WTC11 (cell line): ENCODE measurements at regions not wholly inside any gene's neighbourhood (a gene's known extent, or its start where the extent isn't known, plus 50 kb on each side); places are given as distances from the start of the nearest gene placed in this dataset.

Experiments used
- ATAC-seq: fragments of 200-7000 bp; cut with Tn5 transposase; 2 replicates; pipeline ENCODE4 v1.10.0; 2021; ENCODE audit warnings: mild to moderate bottlenecking, moderate library complexity
- CTCF ChIA-PET: fragments of 300-600 bp; sonication (Branson Sonifier 250); formaldehyde crosslinking; loops from one replicate; lab custom pipeline; 2021; ENCODE audit warnings: antibody characterized with exemption; lab: Charles Lee
- POLR2A ChIA-PET: fragments of 350-600 bp; sonication (Branson Sonifier 250); formaldehyde crosslinking; loops from one replicate; lab custom pipeline; 2021; ENCODE audit warnings: antibody characterized with exemption; lab: Charles Lee
- DNase-seq: peaks from one replicate; pipeline ENCODE4 v3.0.0; 2021; ENCODE audit warnings: low spot score
- H3K27ac Mint-ChIP-seq: 2 replicates; pipeline ENCODE4 v1.8.0; 2021; ENCODE audit warnings: mixed read lengths
- H3K27me3 Mint-ChIP-seq: 2 replicates; pipeline ENCODE4 v1.8.0; 2021; ENCODE audit warnings: low read depth, mild to moderate bottlenecking, moderate library complexity, mixed read lengths
- H3K36me3 Mint-ChIP-seq: 2 replicates; pipeline ENCODE4 v1.8.0; 2021; ENCODE audit warnings: mixed read lengths
- H3K4me1 Mint-ChIP-seq: 2 replicates; pipeline ENCODE4 v1.8.0; 2022; ENCODE audit warnings: mixed read lengths
- H3K4me3 Mint-ChIP-seq: 2 replicates; pipeline ENCODE4 v1.8.0; 2021; ENCODE audit warnings: mild to moderate bottlenecking, moderate library complexity, mixed read lengths
- H3K9me3 Mint-ChIP-seq: 2 replicates; pipeline ENCODE4 v1.8.0; 2021; ENCODE audit warnings: mixed read lengths
- ATF1 ChIP-seq: sonication (generic); formaldehyde crosslinking; IDR thresholded peaks from 2 replicates; pipeline ENCODE4 v1.8.1; 2023; ENCODE audit warnings: mild to moderate bottlenecking, moderate library complexity, missing genetic modification reagents
- CTCF ChIP-seq: fragments of 200-600 bp; IDR thresholded peaks from 2 replicates; pipeline ENCODE4 v1.8.0; 2022; ENCODE audit warnings: antibody characterized with exemption
- ERG ChIP-seq: fragments of 250-450 bp; sonication (Bioruptor Pico); IDR thresholded peaks from 2 replicates; pipeline ENCODE4 v1.8.0; 2021; ENCODE audit warnings: mild to moderate bottlenecking
- FOXJ3 ChIP-seq: sonication (generic); formaldehyde crosslinking; IDR thresholded peaks from 2 replicates; pipeline ENCODE4 v1.9.0; 2021; ENCODE audit warnings: missing genetic modification reagents, mild to moderate bottlenecking, borderline replicate concordance
- HMGXB4 ChIP-seq: sonication (generic); formaldehyde crosslinking; IDR thresholded peaks from 2 replicates; pipeline ENCODE4 v1.8.1; 2023; ENCODE audit warnings: mild to moderate bottlenecking, moderate library complexity, missing genetic modification reagents
- JAZF1 ChIP-seq: fragments of 250-450 bp; sonication (Bioruptor Pico); IDR thresholded peaks from 2 replicates; pipeline ENCODE4 v1.9.0; 2021; ENCODE audit warnings: moderate library complexity, mild to moderate bottlenecking, inconsistent platforms
- MAX ChIP-seq: sonication (generic); formaldehyde crosslinking; IDR thresholded peaks from 2 replicates; pipeline ENCODE4 v1.8.0; 2022; ENCODE audit warnings: mild to moderate bottlenecking, missing genetic modification reagents
- PRRX2 ChIP-seq: fragments of 250-450 bp; sonication (Bioruptor Pico); IDR thresholded peaks from 2 replicates; pipeline ENCODE4 v1.8.0; 2021; ENCODE audit warnings: mild to moderate bottlenecking
- SMAD4 ChIP-seq: sonication (generic); formaldehyde crosslinking; IDR thresholded peaks from 2 replicates; pipeline ENCODE4 v1.8.0; 2022; ENCODE audit warnings: mild to moderate bottlenecking, missing genetic modification reagents
- TCF7 ChIP-seq: sonication (generic); formaldehyde crosslinking; IDR thresholded peaks from 2 replicates; pipeline ENCODE4 v1.8.0; 2022; ENCODE audit warnings: mild to moderate bottlenecking, low read depth, missing genetic modification reagents, moderate library complexity
- TF ChIP-seq, protein P1 (sequence below): fragments of 250-450 bp; sonication (Bioruptor Pico); IDR thresholded peaks from 2 replicates; pipeline ENCODE4 v1.9.0; 2021; ENCODE audit warnings: mild to moderate bottlenecking
- TF ChIP-seq, protein P2 (sequence below): sonication (generic); formaldehyde crosslinking; IDR thresholded peaks from 2 replicates; pipeline ENCODE4 v1.8.0; 2023; ENCODE audit warnings: mild to moderate bottlenecking, missing genetic modification reagents

DNA sequence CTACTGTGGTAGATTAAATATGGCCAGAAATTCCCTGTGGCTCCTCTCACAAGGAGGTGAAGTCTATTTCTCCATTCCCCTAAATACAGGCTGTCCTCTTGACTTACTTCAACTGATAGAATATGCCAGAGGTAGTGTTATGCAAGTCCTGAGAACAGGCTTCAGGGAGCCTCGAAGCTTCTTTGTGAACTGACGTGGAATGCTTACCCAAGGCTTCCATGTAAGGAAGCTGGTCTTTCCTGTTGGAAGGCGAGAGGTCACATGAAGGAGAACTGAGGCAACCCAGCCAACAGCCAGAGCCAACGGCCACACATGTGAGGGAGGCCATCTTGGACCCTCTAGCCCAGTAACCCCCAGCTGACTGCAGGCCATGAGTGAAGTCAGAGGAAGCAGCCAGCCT is 267.9 kb downstream of the MRTFB start (continued):
- TF ChIP-seq ERG (CRISPR knock-in tag) = no peak
- no peak for TF ChIP-seq PRRX2 (CRISPR knock-in tag)

DNA sequence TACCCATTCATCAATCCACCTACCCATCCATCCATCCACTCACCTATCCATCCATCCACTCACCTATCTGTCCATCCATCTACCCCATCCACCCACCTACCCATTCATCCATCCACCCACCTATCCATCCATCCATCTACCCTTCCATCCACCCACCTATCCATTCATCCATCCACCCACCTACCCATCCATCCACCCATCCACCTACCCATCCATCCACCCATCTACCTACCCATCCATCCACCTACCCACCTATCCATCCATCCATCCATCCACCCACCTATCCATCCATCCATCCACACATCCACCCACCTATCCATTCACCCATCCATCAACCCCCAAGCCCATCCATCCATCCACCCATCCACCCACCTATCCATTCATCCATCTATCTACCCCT is 267.1 kb downstream of the MRTFB start:
- DNase-seq (no peak), ATAC-seq (no peak)
- Mint-ChIP-seq H3K4me3 (no peak overlapping the region), H3K36me3 (peaks cover 4% of the 10 kb centered on the region; the same call in 1 of the 2 replicates), H3K4me1 (no peaks in the 10 kb centered on the region), H3K27ac (no peak overlapping the region), H3K9me3 (peaks cover 25% of the 10 kb centered on the region), H3K27me3 (peaks cover 3% of the 10 kb centered on the region; the same call in 1 of the 2 replicates)
- TF ChIP-seq, protein P1, sequence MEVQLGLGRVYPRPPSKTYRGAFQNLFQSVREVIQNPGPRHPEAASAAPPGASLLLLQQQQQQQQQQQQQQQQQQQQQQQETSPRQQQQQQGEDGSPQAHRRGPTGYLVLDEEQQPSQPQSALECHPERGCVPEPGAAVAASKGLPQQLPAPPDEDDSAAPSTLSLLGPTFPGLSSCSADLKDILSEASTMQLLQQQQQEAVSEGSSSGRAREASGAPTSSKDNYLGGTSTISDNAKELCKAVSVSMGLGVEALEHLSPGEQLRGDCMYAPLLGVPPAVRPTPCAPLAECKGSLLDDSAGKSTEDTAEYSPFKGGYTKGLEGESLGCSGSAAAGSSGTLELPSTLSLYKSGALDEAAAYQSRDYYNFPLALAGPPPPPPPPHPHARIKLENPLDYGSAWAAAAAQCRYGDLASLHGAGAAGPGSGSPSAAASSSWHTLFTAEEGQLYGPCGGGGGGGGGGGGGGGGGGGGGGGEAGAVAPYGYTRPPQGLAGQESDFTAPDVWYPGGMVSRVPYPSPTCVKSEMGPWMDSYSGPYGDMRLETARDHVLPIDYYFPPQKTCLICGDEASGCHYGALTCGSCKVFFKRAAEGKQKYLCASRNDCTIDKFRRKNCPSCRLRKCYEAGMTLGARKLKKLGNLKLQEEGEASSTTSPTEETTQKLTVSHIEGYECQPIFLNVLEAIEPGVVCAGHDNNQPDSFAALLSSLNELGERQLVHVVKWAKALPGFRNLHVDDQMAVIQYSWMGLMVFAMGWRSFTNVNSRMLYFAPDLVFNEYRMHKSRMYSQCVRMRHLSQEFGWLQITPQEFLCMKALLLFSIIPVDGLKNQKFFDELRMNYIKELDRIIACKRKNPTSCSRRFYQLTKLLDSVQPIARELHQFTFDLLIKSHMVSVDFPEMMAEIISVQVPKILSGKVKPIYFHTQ (CRISPR knock-in tag) = no peak
- no peak for TF ChIP-seq HMGXB4 (CRISPR knock-in tag)
- TF ChIP-seq ATF1 (CRISPR knock-in tag) = no peak
- TF ChIP-seq FOXJ3 = no peak
- no peak for TF ChIP-seq TCF7 (CRISPR knock-in tag)
- TF ChIP-seq CTCF = no peak
- TF ChIP-seq SMAD4 (CRISPR knock-in tag) = no peak
- no peak for TF ChIP-seq MAX
- TF ChIP-seq, protein P2, sequence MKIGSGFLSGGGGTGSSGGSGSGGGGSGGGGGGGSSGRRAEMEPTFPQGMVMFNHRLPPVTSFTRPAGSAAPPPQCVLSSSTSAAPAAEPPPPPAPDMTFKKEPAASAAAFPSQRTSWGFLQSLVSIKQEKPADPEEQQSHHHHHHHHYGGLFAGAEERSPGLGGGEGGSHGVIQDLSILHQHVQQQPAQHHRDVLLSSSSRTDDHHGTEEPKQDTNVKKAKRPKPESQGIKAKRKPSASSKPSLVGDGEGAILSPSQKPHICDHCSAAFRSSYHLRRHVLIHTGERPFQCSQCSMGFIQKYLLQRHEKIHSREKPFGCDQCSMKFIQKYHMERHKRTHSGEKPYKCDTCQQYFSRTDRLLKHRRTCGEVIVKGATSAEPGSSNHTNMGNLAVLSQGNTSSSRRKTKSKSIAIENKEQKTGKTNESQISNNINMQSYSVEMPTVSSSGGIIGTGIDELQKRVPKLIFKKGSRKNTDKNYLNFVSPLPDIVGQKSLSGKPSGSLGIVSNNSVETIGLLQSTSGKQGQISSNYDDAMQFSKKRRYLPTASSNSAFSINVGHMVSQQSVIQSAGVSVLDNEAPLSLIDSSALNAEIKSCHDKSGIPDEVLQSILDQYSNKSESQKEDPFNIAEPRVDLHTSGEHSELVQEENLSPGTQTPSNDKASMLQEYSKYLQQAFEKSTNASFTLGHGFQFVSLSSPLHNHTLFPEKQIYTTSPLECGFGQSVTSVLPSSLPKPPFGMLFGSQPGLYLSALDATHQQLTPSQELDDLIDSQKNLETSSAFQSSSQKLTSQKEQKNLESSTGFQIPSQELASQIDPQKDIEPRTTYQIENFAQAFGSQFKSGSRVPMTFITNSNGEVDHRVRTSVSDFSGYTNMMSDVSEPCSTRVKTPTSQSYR = no peak
- TF ChIP-seq JAZF1 (CRISPR knock-in tag) = no peak
- TF ChIP-seq PRRX2 (CRISPR knock-in tag) = no peak
- CTCF ChIA-PET = no interaction called here
- POLR2A ChIA-PET = no interaction called here
